AG09319 (cell line): ENCODE measurements at regions not wholly inside any gene's neighbourhood (a gene's known extent, or its start where the extent isn't known, plus 50 kb on each side); places are given as distances from the start of the nearest gene placed in this dataset.

Experiments
- DNase-seq: peaks from one replicate; pipeline ENCODE4 v3.0.0-alpha.2; 2010; ENCODE audit warnings: low read depth; ENCODE audit errors: extremely low read depth
- TF ChIP-seq, protein P1 (sequence below): IDR thresholded peaks from 2 replicates; pipeline ENCODE4 v1.5.1; 2011; ENCODE audit warnings: low read depth, mild to moderate bottlenecking, inconsistent platforms, low read length, moderate library complexity

DNA sequence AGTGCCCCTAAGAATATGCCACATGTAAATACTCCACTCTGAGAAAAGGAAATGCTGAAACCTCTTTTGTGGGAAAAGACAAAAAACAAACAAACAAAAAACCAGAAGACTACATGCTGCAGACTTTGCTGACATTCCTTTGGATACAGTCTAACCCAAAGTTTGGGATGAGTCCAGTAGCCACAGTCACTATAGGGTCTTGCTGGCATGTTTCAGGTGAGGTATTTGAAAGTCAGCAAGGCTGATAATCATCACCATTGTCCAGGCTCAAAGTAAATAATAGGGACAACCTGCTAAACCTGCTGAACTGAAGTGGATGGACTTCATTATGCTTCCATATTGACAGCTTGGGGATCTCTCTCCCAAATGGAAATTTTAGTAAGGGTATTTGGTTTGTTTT, 1087.0 kb upstream of the LRRTM3 start:
- TF ChIP-seq, protein P1, sequence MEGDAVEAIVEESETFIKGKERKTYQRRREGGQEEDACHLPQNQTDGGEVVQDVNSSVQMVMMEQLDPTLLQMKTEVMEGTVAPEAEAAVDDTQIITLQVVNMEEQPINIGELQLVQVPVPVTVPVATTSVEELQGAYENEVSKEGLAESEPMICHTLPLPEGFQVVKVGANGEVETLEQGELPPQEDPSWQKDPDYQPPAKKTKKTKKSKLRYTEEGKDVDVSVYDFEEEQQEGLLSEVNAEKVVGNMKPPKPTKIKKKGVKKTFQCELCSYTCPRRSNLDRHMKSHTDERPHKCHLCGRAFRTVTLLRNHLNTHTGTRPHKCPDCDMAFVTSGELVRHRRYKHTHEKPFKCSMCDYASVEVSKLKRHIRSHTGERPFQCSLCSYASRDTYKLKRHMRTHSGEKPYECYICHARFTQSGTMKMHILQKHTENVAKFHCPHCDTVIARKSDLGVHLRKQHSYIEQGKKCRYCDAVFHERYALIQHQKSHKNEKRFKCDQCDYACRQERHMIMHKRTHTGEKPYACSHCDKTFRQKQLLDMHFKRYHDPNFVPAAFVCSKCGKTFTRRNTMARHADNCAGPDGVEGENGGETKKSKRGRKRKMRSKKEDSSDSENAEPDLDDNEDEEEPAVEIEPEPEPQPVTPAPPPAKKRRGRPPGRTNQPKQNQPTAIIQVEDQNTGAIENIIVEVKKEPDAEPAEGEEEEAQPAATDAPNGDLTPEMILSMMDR, result no peak
- DNase-seq, result no peak

DNA sequence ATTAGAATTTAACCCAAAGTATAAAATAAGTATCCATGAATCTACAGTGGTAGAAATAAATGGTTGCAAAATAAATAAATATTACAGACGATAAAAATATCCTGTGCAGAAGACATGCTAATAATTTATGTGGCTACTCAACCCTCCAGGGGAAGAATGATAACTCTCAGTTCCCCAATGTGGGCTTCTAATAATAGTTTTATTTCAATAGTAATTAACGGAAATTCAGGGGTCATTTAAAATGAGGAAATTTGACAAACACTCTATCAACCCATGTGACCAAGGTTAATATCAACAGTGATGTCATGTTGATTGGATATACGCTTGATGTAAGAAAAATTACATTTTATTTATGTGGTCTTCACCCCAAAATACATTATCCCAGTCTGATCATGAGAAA, 1082.6 kb upstream of the LRRTM3 start:
- TF ChIP-seq, protein P1, result no peak
- DNase-seq, result no peak

DNA sequence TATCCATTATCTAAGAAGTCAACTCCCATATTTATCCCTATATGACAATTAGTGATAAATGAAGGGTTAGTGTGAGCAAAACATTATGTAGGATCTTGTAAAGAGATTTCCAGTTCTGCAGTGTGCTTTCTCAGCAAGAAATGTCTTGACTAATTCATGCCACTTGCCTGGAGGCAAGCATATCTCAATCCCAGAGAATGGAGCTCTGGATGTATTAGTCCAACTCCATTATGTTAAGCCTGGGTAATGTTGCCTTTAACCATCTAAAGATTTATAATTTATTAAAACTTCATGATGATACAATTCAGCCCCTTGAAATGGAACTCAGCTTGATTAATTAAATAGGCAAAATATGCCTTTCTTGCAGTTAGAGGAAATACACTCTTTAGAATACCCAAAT, 1079.9 kb upstream of the LRRTM3 start:
- no peak for DNase-seq
- TF ChIP-seq, protein P1, result no peak

DNA sequence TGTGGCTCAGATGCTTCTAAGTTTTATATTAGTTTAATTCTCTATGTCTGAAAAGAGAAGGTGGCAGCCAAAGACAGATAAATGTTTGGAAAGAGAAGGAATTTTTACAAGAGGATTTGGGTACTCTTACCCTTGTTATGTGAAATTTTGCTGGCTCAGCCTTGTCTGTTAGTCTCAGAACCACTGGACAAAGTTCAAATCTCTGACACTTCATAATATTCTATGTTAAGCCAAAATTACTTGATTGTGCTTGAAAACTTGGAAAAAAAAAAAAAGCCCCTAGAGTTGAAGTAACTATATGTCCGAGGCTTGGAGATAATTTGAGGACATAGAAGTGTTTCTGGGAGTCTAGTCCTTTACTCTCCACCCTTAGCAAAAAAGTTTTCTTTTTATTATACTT, 1079.3 kb upstream of the LRRTM3 start:
- DNase-seq, result no peak
- TF ChIP-seq, protein P1, result no peak

DNA sequence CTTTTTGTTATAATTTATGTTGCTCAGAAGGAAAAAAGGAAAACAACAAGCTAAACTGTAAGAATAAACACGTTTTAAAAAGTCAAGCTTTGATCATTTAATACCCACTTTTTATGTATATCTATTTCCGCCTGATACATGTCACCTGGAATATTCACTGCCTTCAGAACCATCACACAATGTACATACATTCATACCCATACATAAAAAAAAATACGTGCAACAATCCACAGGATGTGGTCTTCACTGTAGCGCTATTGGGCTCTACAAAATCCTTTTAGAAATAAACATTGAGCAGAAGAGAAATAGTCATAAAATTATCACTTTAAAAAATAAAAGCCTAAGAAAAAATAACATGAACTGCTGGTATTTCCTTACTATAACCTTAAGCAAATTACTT, 1078.9 kb upstream of the LRRTM3 start:
- TF ChIP-seq, protein P1, result no peak
- DNase-seq, result no peak

DNA sequence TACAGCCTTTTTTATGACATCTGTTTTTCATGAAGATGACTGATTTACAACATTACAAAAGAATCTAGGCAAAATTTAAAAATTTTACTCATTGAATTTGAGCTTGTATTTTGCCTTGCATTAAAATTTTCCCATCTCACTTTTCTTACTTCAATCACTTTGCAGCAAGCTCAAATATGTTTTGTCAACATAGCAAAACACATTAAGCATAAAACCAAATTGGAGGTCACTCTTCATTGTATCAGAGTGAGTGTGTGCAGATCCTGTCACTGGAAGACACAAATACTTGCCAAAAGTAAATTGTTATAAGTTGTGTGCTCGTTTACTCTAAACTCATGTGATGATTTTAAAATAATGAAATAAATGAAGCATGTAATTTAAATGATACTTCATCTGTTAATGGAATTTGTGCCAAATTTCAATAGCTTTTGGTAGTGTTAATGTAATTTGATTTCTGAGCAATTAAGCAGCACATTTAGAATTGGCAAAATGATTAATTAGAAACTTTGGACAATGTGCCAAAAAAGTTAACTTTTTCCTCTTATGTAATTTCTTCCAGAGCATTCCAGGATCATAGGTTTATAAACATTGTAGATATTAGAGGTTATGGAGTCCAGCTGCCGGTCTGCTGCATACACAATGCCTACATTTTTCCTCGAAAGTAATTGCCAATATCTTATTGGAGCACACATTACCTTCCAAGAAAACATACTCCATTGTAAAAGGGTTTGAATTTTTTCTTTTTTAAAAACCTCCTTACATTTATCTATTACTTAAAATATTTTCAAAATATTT, 1078.2 kb upstream of the LRRTM3 start:
- no peak for DNase-seq
- TF ChIP-seq, protein P1, result no peak

DNA sequence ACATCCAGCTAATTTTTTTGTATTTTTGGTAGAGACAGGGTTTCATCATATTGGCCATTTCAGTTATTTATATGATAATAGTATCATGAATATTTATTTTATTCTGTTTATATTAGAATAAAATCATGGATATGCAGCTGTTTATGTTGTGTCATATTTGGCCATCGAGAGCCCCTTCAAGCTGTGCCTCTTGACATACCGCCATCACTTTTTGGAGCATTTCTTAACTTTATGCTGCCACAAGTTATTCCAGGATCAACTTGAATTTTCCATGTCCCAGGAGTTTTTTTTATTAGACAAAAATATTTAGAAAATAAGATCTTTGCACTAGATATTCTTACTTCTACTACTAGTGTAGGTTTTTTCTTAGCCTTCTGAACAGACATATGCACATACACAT, 1067.0 kb upstream of the LRRTM3 start:
- TF ChIP-seq, protein P1, result no peak
- DNase-seq, result no peak
